Immature natural killer cell (primary cell): ENCODE measurements at regions not wholly inside any gene's neighbourhood (a gene's known extent, or its start where the extent isn't known, plus 50 kb on each side); places are given as distances from the start of the nearest gene placed in this dataset.
"Not testable (repeated sequence)": the region's sequence is repeated elsewhere in the genome, so short reads cannot be mapped to it uniquely, and the experiment has no call there.

Source experiments
- DNase-seq, 3 donors: peaks; one replicate each; pipeline ENCODE4 v3.0.0; 2022; ENCODE audit warnings: mixed read lengths in 1 of 3
- H3K27ac Mint-ChIP-seq, 6 donors: one replicate each; pipeline ENCODE4 v1.8.0; 2020; ENCODE audit warnings: mixed read lengths in 6 of 6, mild to moderate bottlenecking in 5 of 6, inconsistent platforms in 4 of 6, moderate library complexity in 3 of 6
- H3K27me3 Mint-ChIP-seq, 3 donors: one replicate each; pipeline ENCODE4 v1.8.0; 2020 to 2021; ENCODE audit warnings: low read depth in 3 of 3, mild to moderate bottlenecking in 3 of 3, mixed read lengths in 3 of 3, moderate library complexity in 3 of 3, inconsistent platforms in 1 of 3
- H3K36me3 Mint-ChIP-seq, 3 donors: one replicate each; pipeline ENCODE4 v1.8.0; 2020; ENCODE audit warnings: mixed read lengths in 3 of 3, inconsistent platforms in 2 of 3, mild to moderate bottlenecking in 2 of 3
- H3K4me1 Mint-ChIP-seq, 2 donors: one replicate each; pipeline ENCODE4 v1.8.0; 2020; ENCODE audit warnings: inconsistent platforms in 2 of 2, mild to moderate bottlenecking in 2 of 2, mixed read lengths in 2 of 2, moderate library complexity in 1 of 2
- H3K4me3 Mint-ChIP-seq, 5 donors: one replicate each; pipeline ENCODE4 v1.8.0; 2020; ENCODE audit warnings: mild to moderate bottlenecking in 5 of 5, mixed read lengths in 5 of 5, inconsistent platforms in 3 of 5, moderate library complexity in 3 of 5
- H3K9me3 Mint-ChIP-seq, 6 donors: one replicate each; pipeline ENCODE4 v1.8.0; 2020; ENCODE audit warnings: mild to moderate bottlenecking in 6 of 6, mixed read lengths in 6 of 6, inconsistent platforms in 4 of 6, moderate library complexity in 3 of 6

DNA sequence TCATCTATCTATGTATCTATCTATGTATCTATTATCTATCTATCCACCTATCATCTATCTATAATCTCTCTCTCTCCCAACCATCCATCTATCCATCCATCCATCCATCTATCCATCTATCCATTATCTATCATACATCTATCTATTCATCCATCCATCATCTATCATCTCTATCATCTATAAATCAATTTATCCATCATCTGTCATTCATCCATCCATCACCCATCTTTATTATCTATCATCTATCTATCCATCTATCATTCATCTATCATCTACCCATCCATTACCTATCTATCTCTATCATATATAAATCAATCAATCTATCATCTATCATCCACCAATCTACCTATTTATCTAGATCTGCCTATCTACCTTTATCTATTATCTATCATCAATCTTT, 69.4 kb upstream of the PPP2R3B start:
- no peak overlapping the region for H3K4me3 Mint-ChIP-seq
- DNase-seq: no peak
- H3K36me3 Mint-ChIP-seq: no peaks in the 10 kb centered on the region
- peaks cover 0 to 4% (median under 1%) of the 10 kb centered on the region in 6 donors for H3K9me3 Mint-ChIP-seq
- peaks cover 0 to 2% (median 0%) of the 10 kb centered on the region in 3 donors for H3K27me3 Mint-ChIP-seq
- H3K27ac Mint-ChIP-seq: no peak overlapping the region
- H3K4me1 Mint-ChIP-seq: no peaks in the 10 kb centered on the region

DNA sequence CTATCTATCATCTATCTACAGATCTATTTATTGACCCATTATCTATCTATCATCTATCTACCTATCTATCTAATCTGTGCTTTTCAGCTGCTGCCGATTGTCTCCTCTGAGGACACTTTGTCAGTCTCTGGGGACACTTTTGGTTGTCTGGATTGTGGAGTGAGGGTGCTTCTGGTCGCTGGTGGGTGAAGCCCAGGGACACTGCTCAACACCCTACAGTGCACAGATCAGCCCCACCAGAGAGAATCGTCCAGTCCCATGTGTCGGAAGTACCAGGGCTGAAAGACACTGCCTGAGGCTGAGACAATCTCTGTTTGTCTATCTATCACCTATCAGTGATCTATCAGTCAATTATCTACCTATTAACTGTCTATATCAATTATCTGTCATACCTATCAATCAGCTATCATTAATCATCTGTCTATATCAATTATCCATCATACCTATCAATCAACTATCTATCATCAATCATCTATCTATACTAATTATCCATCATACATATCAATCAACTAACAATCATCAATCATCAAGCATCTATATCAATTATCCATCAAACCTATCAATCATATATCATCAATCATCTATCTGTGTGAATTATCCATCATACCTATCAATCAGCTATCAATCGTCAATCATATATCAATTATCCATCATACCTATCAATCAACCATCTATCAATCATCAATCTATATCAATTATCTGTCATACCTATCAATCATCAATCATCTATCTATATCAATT, 70.0 kb upstream of the PPP2R3B start:
- Mint-ChIP-seq H3K4me3 (no peak overlapping the region), H3K36me3 (no peaks in the 10 kb centered on the region), H3K27me3 (peaks cover 0 to 2% (median 0%) of the 10 kb centered on the region in 3 donors), H3K4me1 (no peaks in the 10 kb centered on the region), H3K9me3 (peaks cover 0 to 5% (median under 1%) of the 10 kb centered on the region in 6 donors), H3K27ac (no peak overlapping the region)
- no peak for DNase-seq

DNA sequence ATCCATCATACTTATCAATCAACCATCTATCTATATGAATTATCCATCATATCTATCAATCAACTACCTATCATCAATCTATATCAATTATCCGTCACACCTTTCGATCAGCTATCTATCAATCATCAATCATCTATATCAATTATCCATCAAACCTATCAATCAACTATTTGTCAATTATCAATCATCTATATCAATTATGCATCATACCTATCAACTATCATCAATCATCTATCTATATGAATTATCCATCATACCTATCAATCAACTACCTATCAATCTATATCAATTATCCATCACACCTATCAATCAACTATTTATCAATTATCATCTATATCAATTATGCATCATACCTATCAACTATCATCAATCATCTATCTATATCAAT, 70.6 kb upstream of the PPP2R3B start:
- DNase-seq: no peak
- no peaks in the 10 kb centered on the region for H3K4me1 Mint-ChIP-seq
- H3K27ac Mint-ChIP-seq: no peak overlapping the region
- H3K4me3 Mint-ChIP-seq: no peak overlapping the region
- H3K27me3 Mint-ChIP-seq: peaks cover 0 to 2% (median 0%) of the 10 kb centered on the region in 3 donors
- peaks cover 0 to 6% (median under 1%) of the 10 kb centered on the region in 6 donors for H3K9me3 Mint-ChIP-seq
- no peaks in the 10 kb centered on the region for H3K36me3 Mint-ChIP-seq

DNA sequence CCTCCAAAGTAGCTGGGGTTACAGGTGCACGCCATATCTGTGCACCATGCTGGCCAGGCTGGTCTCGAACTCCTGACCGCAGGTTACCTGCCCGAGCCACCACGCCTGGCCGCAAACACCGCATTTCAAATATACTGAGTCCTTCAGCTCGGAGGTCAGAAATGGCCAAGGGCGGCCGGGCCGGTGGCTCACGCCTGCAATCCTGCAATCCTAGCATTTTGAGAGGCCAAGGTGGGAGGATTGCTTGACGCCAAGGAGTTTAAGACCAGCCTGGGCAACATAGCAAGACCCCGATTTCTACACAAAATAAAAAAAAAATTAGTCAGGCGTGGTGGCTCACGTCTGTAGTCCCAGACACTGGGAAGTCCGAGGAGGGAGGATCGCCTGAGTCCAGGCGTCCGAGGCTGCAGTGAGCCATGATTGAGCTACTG, 71.9 kb upstream of the PPP2R3B start:
- peaks cover 0 to 2% (median 0%) of the 10 kb centered on the region in 3 donors for H3K27me3 Mint-ChIP-seq
- DNase-seq: no peak
- no peaks in the 10 kb centered on the region for H3K4me1 Mint-ChIP-seq
- H3K27ac Mint-ChIP-seq: no peak overlapping the region
- H3K36me3 Mint-ChIP-seq: no peaks in the 10 kb centered on the region
- peaks cover 0 to 7% (median under 1%) of the 10 kb centered on the region in 6 donors for H3K9me3 Mint-ChIP-seq
- no peak overlapping the region for H3K4me3 Mint-ChIP-seq

DNA sequence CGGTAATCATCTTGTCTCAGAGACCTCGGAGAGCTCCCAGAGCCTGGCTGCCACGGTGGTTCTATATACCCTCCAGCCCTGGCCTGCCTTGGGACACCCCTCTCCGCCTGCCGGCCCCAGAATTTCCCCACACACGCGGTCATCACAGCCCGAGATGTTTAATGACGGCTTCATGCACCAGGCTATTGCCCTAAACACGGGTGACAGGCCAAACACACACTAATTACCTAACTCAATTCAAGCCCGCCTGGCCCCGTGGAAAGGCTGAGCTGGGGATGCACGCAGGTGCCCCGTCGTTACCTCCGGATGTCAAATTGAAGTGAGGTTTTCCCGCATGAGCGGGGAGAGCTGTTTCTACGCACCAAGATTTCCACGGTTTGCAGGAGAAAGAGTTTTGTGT, 72.9 kb upstream of the PPP2R3B start:
- Mint-ChIP-seq H3K9me3 (peaks cover 0 to 7% (median under 1%) of the 10 kb centered on the region in 6 donors), H3K27me3 (peaks cover 0 to 3% (median 0%) of the 10 kb centered on the region in 3 donors), H3K4me3 (no peak overlapping the region), H3K27ac (no peak overlapping the region), H3K4me1 (no peaks in the 10 kb centered on the region), H3K36me3 (no peaks in the 10 kb centered on the region)
- DNase-seq: no peak

DNA sequence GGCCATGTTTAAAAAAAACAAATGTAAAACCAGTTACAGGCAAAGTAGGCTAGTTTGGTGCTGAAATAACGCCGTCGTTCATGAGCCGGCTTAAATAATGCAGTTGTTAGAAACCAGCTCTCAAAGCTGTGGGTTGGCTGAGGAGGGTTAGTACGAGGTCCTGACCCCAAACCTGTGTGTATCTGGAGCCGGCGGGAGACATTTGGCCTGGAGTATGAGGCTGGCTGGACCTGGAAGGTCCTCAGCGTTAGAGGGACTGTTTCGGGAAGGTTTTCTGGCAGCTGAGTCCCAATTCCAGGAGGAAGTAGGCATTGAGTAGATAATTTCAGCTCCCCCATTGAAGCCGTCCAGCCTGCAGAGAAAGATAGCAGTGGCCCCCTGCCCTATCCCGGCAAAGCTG, 73.4 kb upstream of the PPP2R3B start:
- Mint-ChIP-seq H3K27me3 (peaks cover 0 to 3% (median 0%) of the 10 kb centered on the region in 3 donors), H3K4me3 (no peak overlapping the region), H3K4me1 (no peaks in the 10 kb centered on the region), H3K27ac (no peak overlapping the region), H3K9me3 (peaks cover 0 to 7% (median under 1%) of the 10 kb centered on the region in 6 donors), H3K36me3 (no peaks in the 10 kb centered on the region)
- DNase-seq: no peak

DNA sequence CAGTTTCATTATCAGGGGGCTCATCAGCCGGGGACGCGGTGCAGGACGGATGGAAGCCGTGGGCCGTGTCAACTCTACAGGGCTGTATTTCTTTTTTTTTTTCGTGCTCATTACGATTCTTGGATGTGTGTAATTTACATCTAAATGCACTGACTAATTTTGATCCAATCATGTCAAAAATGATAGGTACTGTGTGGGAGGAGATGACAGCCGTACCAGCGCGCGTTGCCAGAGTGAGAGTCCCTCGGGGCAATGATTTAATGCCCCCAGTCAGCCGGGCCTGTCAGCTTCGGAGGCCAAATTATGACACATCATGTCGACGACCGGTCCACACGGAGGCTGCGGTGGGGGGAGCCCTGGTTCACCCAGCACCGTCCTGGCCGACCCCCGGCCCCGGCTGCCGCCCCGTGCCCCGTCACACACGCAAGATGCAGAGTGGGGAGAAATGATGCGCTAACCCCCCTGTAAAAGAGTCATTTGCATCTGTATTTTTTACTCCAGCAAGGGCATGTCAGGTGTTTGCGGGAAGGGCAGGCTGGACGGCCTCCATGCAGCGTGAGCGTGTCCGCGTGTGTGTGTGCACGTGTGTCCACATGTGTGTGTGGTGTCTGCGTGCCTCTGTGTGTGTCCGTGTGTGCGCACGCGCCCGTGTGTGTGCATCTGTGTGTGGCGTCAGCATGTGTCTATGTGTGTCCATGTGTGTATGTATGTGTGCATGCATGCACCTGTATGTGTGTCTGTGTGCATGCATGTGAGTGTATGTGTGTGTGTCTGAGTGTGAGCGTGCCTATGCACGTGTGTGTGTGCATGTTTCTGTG, 74.3 kb upstream of the PPP2R3B start:
- H3K4me1 Mint-ChIP-seq: no peaks in the 10 kb centered on the region
- peaks cover 0 to 3% (median 0%) of the 10 kb centered on the region in 3 donors for H3K27me3 Mint-ChIP-seq
- H3K27ac Mint-ChIP-seq: no peak overlapping the region
- peaks cover 0 to 5% (median under 1%) of the 10 kb centered on the region in 6 donors for H3K9me3 Mint-ChIP-seq
- no peak overlapping the region for H3K4me3 Mint-ChIP-seq
- no peak for DNase-seq
- no peaks in the 10 kb centered on the region for H3K36me3 Mint-ChIP-seq

DNA sequence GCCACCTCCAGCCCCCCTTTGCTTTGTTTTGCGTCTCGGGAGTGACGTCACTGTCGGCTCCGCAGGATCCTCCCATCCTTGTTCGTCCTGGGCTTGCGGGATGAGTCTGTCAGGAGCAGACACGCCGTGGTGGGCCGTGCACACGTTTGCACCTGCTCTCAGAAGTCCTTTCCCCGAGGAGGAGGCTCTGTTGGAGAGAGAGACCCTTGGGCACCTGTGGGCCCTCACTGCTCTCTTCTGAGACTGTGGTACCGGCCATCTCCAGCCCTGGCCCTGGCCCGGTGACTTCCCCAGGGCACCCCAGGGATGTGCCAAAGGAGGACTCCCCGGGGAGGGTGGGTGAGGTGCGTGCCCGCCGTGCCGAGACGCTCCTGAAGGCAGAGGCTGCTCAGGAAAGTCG, 76.1 kb upstream of the PPP2R3B start:
- no peak overlapping the region for H3K4me3 Mint-ChIP-seq
- H3K4me1 Mint-ChIP-seq: no peaks in the 10 kb centered on the region
- DNase-seq: no peak
- H3K27ac Mint-ChIP-seq: no peak overlapping the region
- H3K9me3 Mint-ChIP-seq: peaks cover 0 to 3% (median 0%) of the 10 kb centered on the region in 6 donors
- H3K36me3 Mint-ChIP-seq: no peaks in the 10 kb centered on the region
- peaks cover 0 to 1% (median 0%) of the 10 kb centered on the region in 3 donors for H3K27me3 Mint-ChIP-seq

DNA sequence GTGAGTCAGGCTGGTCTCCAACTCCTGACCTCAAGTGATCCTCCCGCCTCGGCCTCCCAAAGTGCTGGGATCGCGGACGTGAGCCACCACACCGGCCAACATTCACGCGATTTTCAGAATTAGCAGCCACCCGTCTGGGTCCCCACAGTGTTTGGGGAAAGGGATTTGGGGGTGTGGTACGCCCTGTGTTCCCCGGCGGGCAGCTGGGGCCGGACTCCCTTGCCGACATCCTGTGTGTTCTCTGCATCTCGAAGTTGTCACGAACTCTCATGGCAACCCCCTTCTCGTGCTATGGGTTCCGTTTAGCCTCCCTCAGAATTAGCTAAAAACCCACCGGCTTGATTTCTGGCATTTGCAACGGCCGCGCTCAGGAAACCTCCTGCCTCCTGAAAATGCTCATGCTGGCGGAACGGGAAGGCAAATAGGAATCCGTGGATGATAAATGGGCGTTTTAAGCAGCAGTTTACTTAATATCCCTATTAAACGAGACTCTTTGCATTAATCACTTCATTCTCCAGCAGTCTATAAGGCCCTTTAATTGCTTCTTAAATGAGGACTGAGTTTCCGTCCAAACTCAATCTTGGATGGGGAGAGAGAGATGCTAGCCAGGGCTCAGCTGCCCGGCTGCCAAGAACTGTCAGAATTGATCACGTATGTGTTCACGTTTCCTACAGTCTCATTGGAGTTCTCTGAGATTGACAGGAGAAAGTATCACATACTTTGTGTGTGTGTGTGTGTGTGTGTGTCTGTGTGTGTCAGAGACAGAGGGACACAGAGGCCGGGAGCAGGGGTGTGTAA, 78.9 kb upstream of the PPP2R3B start:
- Mint-ChIP-seq H3K27ac (no peak overlapping the region), H3K36me3 (no peaks in the 10 kb centered on the region), H3K4me3 (no peak overlapping the region), H3K4me1 (no peaks in the 10 kb centered on the region), H3K9me3 (peaks cover 0 to 3% (median 0%) of the 10 kb centered on the region in 6 donors), H3K27me3 (peaks cover 0 to 4% (median 0%) of the 10 kb centered on the region in 3 donors)
- DNase-seq: no peak

DNA sequence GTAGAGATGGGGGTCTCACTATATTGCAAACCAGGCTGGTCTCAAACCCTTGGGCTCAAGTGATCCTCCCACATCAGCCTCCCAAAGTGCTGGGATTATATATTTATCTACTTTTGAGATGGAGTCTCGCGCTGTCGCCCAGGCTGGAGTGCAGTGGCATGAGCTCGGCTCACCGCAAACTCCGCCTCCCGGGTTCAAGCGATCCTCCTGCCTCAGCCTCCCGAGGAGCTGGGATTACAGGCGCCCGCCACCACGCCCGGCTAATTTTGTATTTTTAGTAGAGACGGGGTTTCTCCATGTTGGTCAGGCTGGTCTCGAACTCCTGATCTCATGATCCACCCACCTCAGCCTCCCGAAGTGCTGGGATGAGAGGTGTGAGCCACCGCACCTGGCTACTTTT, 80.1 kb upstream of the PPP2R3B start:
- H3K27me3 Mint-ChIP-seq, H3K4me1 Mint-ChIP-seq, DNase-seq, H3K9me3 Mint-ChIP-seq, H3K27ac Mint-ChIP-seq, H3K4me3 Mint-ChIP-seq, H3K36me3 Mint-ChIP-seq: not testable (repeated sequence)

DNA sequence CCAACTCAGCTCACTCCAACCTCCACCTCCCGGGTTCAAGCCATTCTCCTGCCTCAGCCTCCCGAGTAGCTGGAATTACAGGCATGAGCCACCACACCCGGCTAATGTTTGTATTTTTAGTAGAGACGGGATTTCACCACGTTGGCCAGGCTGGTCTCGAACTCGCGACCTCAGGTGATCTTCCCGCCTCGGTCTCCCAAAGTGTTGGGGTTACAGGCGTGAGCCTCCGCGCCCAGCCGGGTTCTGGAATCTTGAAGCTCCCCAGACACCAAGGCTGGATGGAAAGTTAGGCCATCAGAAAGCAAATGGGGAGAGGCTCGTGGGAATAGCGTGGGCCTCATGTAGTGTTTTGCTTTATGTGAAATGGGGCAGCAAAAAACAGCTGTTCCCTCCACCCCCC, 81.0 kb upstream of the PPP2R3B start:
- H3K4me3 Mint-ChIP-seq, H3K36me3 Mint-ChIP-seq, H3K4me1 Mint-ChIP-seq, H3K27me3 Mint-ChIP-seq, H3K9me3 Mint-ChIP-seq, DNase-seq, H3K27ac Mint-ChIP-seq: not testable (repeated sequence)

DNA sequence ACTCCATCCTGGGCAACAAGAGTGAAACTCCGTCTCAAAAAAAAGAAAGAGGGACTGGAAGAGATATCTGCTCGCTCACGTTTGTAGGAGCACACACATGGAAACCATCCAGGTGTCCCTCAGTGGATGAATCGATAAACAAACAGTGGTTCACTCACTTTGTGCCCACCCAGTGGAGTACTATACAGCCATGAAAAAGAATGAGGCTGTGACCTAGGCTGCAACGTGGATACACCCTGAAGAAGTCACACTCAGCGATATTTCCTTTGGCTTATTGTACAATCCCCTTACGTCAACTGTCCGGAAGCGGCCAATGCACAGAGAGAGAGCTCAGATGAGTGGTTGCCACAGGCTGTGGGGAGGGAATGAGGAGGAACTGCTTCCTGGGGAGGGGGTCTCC, 82.3 kb upstream of the PPP2R3B start:
- Mint-ChIP-seq H3K27me3 (peaks cover 0 to 4% (median 0%) of the 10 kb centered on the region in 3 donors), H3K4me1 (no peaks in the 10 kb centered on the region), H3K9me3 (peaks cover 0 to 4% (median 2%) of the 10 kb centered on the region in 6 donors), H3K27ac (no peak overlapping the region), H3K36me3 (no peaks in the 10 kb centered on the region), H3K4me3 (no peak overlapping the region)
- no peak for DNase-seq

DNA sequence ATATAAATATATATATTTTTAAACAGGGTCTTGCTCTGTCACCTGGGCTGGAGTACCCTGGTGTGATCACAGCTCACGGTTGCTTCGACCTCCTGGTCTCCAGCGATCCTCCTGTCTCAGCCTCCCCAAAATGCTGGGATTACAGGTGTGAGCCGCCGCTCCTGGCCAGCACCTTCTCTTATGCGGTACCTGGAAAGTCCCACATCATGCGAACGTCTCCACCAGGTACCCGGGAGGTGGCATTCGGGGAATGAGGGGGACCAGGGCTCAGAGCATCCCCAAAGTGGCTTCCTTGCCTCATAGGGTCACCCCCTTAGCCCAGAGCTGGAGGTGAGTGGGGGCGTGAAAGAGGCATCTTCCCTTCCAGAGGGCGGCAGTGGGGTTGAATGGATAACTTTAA, 84.0 kb upstream of the PPP2R3B start:
- H3K27me3 Mint-ChIP-seq: peaks cover 0 to 2% (median 2%) of the 10 kb centered on the region in 3 donors
- H3K9me3 Mint-ChIP-seq: peaks cover 0 to 4% (median 2%) of the 10 kb centered on the region in 6 donors
- no peak for DNase-seq
- no peaks in the 10 kb centered on the region for H3K36me3 Mint-ChIP-seq
- no peak overlapping the region for H3K4me3 Mint-ChIP-seq
- no peaks in the 10 kb centered on the region for H3K4me1 Mint-ChIP-seq
- H3K27ac Mint-ChIP-seq: no peak overlapping the region

DNA sequence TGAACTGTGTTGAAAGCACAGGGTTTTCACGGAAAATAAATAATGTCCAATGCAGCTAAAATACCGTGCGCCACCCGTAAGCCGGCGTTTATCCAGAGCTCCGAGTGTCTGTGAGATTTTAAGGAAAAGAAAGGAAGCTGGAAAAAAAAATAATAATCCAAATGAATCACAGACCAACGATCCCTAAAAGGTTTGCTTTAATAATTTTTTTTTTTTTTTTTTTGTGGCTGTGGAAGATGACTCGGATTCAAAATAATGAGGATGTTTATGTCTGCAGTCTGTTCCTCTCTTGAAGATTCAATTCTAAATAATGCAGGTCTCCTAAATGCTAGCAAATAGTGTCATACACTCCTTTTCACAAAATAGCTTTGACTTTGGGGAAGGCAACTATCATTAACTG, 84.6 kb upstream of the PPP2R3B start:
- H3K9me3 Mint-ChIP-seq: peaks cover 0 to 4% (median 2%) of the 10 kb centered on the region in 6 donors
- no peak overlapping the region for H3K4me3 Mint-ChIP-seq
- no peak overlapping the region for H3K27ac Mint-ChIP-seq
- no peaks in the 10 kb centered on the region for H3K4me1 Mint-ChIP-seq
- DNase-seq: no peak
- H3K27me3 Mint-ChIP-seq: peaks cover 0 to 2% (median 2%) of the 10 kb centered on the region in 3 donors
- H3K36me3 Mint-ChIP-seq: no peaks in the 10 kb centered on the region
